GM12878 (cell line): ENCODE measurements at regions not wholly inside any gene's neighbourhood (a gene's known extent, or its start where the extent isn't known, plus 50 kb on each side); places are given as distances from the start of the nearest gene placed in this dataset.

Source experiments
- ATAC-seq: fragments of 200-7000 bp; cut with Tn5 transposase; 3 replicates; pipeline ENCODE4 v1.9.1; 2020; ENCODE audit warnings: mild to moderate bottlenecking, moderate library complexity
- BruUV-seq: library from RNA; stranded (reverse); fragments of 400-500 nt; replicated peaks from 2 replicates; lab custom pipeline; 2021; lab: Mats Ljungman, UMichigan
- CTCF ChIA-PET: fragments of 300-600 bp; sonication (Branson Sonifier 250); formaldehyde crosslinking; extraction: SDS; loops from one replicate; lab custom pipeline; 2021; ENCODE audit warnings: inconsistent platforms; lab: Yijun Ruan, JAX
- POLR2A ChIA-PET: fragments of 350-600 bp; formaldehyde crosslinking; extraction: SDS; loops from one replicate; lab custom pipeline; 2021; ENCODE audit warnings: inconsistent platforms; lab: Charles Lee
- RAD21 ChIA-PET: fragments of 300-600 bp; sonication (Branson Sonifier 250); formaldehyde crosslinking; loops from one replicate; lab custom pipeline; 2023; ENCODE audit warnings: antibody characterized with exemption; ENCODE audit not compliant: unreplicated experiment; lab: Charles Lee
- SMC1A ChIA-PET: fragments of 300-600 bp; sonication (Branson Sonifier 250); formaldehyde crosslinking; loops from one replicate; lab custom pipeline; 2023; ENCODE audit not compliant: unreplicated experiment, uncharacterized antibody; lab: Charles Lee
- DNase-seq: peaks from one replicate; pipeline ENCODE4 v3.0.0-alpha.2; 2011; ENCODE audit warnings: low read depth, low spot score
- FAIRE-seq: peaks from 3 replicates; lab custom pipeline; 2011; peaks lifted over from hg19 to GRCh38; lab: Jason Lieb, UNC
- H2AFZ ChIP-seq: 2 replicates; pipeline ENCODE4 v1.6.0; 2011; ENCODE audit warnings: low read depth, low read length, control low read depth; ENCODE audit not compliant: control insufficient read depth
- H3K27ac ChIP-seq: 2 replicates; pipeline ENCODE4 v1.5.1; 2011; ENCODE audit warnings: control low read depth; ENCODE audit not compliant: control insufficient read depth, insufficient read depth
- H3K27me3 ChIP-seq, 2 experiments: replicated peaks in 1 of 2; 2 replicates each; pipeline versions ENCODE4 v1.6.0 to v1.6.1; 2011; ENCODE audit warnings: low read length in 1 of 2; ENCODE audit not compliant: control insufficient read depth in 2 of 2, insufficient read depth in 2 of 2
- H3K36me3 ChIP-seq, 2 experiments: 2 replicates each; pipeline ENCODE4 v1.5.1; 2011; ENCODE audit warnings: low read length in 1 of 2; ENCODE audit not compliant: control insufficient read depth in 2 of 2, insufficient read depth in 2 of 2
- H3K4me1 ChIP-seq: 2 replicates; pipeline ENCODE4 v1.6.1; 2011; ENCODE audit warnings: mild to moderate bottlenecking, low read length, moderate library complexity, mixed read lengths; ENCODE audit not compliant: control insufficient read depth, insufficient read depth
- H3K4me2 ChIP-seq: 2 replicates; pipeline ENCODE4 v1.6.0; 2011; ENCODE audit warnings: control low read depth; ENCODE audit not compliant: control insufficient read depth, insufficient read depth
- H3K4me3 ChIP-seq: fragments of 200-600 bp; sonication (generic); 2 replicates; pipeline ENCODE4 v1.5.1; 2016
- H3K79me2 ChIP-seq: 2 replicates; pipeline ENCODE4 v1.6.0; 2011; ENCODE audit warnings: low read length; ENCODE audit not compliant: control insufficient read depth, insufficient read depth
- H3K9ac ChIP-seq: 2 replicates; pipeline ENCODE4 v1.8.0; 2011; ENCODE audit warnings: low read length, control low read depth, mixed read lengths; ENCODE audit not compliant: control insufficient read depth, insufficient read depth
- H3K9me3 ChIP-seq: replicated peaks from 3 replicates; pipeline ENCODE4 v1.5.1; 2011; ENCODE audit warnings: mild to moderate bottlenecking, low read length; ENCODE audit not compliant: control insufficient read depth, insufficient read depth
- H4K20me1 ChIP-seq: 2 replicates; pipeline ENCODE4 v1.6.0; 2011; ENCODE audit not compliant: control insufficient read depth, insufficient read depth
- BHLHE40 ChIP-seq, 2 experiments: fragments of 450-650 bp in 1 of 2; IDR thresholded peaks; 2 replicates each; pipeline ENCODE4 v1.6.1; 2011 to 2017; ENCODE audit warnings: low read depth in 2 of 2, borderline replicate concordance in 1 of 2, improper control_type of control experiment in 1 of 2, low read length in 1 of 2, mild to moderate bottlenecking in 1 of 2
- CREB1 ChIP-seq: IDR thresholded peaks from 2 replicates; pipeline ENCODE4 v1.6.1; 2012; ENCODE audit warnings: low read depth, mild to moderate bottlenecking, inconsistent platforms
- ETV6 ChIP-seq, 2 experiments: fragments of 450-650 bp in 1 of 2; IDR thresholded peaks in 1 of 2; conservative IDR thresholded peaks in 1 of 2; 2 replicates each; pipeline ENCODE4 v1.6.1; 2014; ENCODE audit warnings: antibody characterized with exemption in 1 of 2, borderline replicate concordance in 1 of 2, low read depth in 1 of 2, mild to moderate bottlenecking in 1 of 2, moderate library complexity in 1 of 2
- GABPA ChIP-seq: IDR thresholded peaks from 2 replicates; pipeline ENCODE4 v1.6.1; 2014; ENCODE audit warnings: antibody characterized with exemption, low read depth, mild to moderate bottlenecking, inconsistent platforms
- HCFC1 ChIP-seq: fragments of 150-350 bp; IDR thresholded peaks from 2 replicates; pipeline ENCODE4 v1.6.1; 2014; ENCODE audit warnings: low read length
- MYC ChIP-seq: IDR thresholded peaks from 2 replicates; pipeline ENCODE4 v1.6.1; 2011; ENCODE audit warnings: mild to moderate bottlenecking, low read length, moderate library complexity, inconsistent platforms; ENCODE audit not compliant: insufficient read depth, insufficient replicate concordance, insufficient read length, severe bottlenecking
- RB1 ChIP-seq: fragments of 450-650 bp; formaldehyde crosslinking; IDR thresholded peaks from 2 replicates; pipeline ENCODE4 v1.6.1; 2017; ENCODE audit warnings: mild to moderate bottlenecking, borderline replicate concordance
- SMARCA5 ChIP-seq: fragments of 450-650 bp; IDR thresholded peaks from 2 replicates; pipeline ENCODE4 v1.6.1; 2017; ENCODE audit warnings: mild to moderate bottlenecking
- SRF ChIP-seq, 2 experiments: IDR thresholded peaks; 2 replicates each; pipeline ENCODE4 v1.6.1; 2011; ENCODE audit warnings: low read depth in 2 of 2, low read length in 2 of 2, mild to moderate bottlenecking in 1 of 2, moderate library complexity in 1 of 2
- STAT1 ChIP-seq: fragments of 450-650 bp; conservative IDR thresholded peaks from 2 replicates; pipeline ENCODE4 v1.6.1; 2014; ENCODE audit warnings: antibody characterized with exemption, mild to moderate bottlenecking
- STAT3 ChIP-seq: IDR thresholded peaks from 2 replicates; pipeline ENCODE4 v1.6.1; 2011; ENCODE audit warnings: low read depth, low read length, improper control_type of control experiment
- SUZ12 ChIP-seq: fragments of 200-600 bp; sonication (generic); IDR thresholded peaks from one replicate; pipeline ENCODE4 v1.6.1; 2018; ENCODE audit warnings: antibody characterized with exemption, mild to moderate bottlenecking; ENCODE audit not compliant: unreplicated experiment
- WGBS: methylation state at CpG from one replicate; pipeline ENCODE4 v1.1.6; 2016; ENCODE audit warnings: low lambda C conversion rate; ENCODE audit not compliant: insufficient replicate concordance, insufficient coverage; ENCODE audit errors: missing lambda C conversion rate; 5-methylcytosine and 5-hydroxymethylcytosine counted together
- in situ Hi-C: fragments of 300-500 bp; cut with MboI; formaldehyde crosslinking; loops from 9 replicates; pipeline ENCODE4 v1.14.3; 2018; ENCODE audit warnings: mixed read lengths
- intact Hi-C: fragments of 100-400 bp; cut with micrococcal nuclease; formaldehyde crosslinking; loops from one replicate; pipeline ENCODE4 v1.14.2; 2022; ENCODE audit not compliant: unreplicated experiment

DNA sequence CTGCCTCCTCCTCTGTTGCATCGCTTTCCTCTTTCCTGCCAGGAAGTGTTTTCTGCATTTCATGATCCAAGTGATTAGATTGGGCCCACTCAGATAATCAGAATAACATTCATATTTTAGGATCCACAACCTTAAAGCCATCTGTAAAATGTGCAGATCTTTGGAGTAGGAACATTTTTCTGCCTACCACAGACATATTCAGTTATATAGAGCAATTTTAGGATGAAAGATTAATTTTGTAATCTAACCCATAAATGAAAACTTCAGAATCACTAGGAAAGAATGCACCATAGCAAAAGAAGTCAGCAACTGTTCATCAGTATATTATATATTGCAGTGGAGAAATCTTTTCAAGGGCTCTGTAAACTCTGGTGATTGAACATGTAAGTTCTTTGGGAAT lies 659.9 kb upstream of the LUZP2 start:
- H3K79me2 ChIP-seq: no peaks in the 10 kb centered on the region
- no peak for ATAC-seq
- intact Hi-C loops (no loop called here), in situ Hi-C loops (no loop called here)
- no peak overlapping the region for H2AFZ ChIP-seq
- no peak overlapping the region for H3K9ac ChIP-seq
- no peak overlapping the region for H3K4me3 ChIP-seq
- WGBS: 0% methylated on average over 1 of the region's 1 CpG
- SMC1A ChIA-PET: no interaction called here
- no peaks in the 10 kb centered on the region for H3K36me3 ChIP-seq
- no TSS peak for BruUV-seq
- H3K4me2 ChIP-seq: no peak overlapping the region
- no peaks in the 10 kb centered on the region for H3K27me3 ChIP-seq
- H4K20me1 ChIP-seq: no peaks in the 10 kb centered on the region
- FAIRE-seq: no peak
- DNase-seq: no peak
- H3K4me1 ChIP-seq: no peaks in the 10 kb centered on the region
- H3K9me3 ChIP-seq: no peaks in the 10 kb centered on the region
- CTCF ChIA-PET: no interaction called here
- H3K27ac ChIP-seq: no peak overlapping the region
- POLR2A ChIA-PET: no interaction called here
- TF ChIP-seq STAT3: no peak
- RAD21 ChIA-PET: no interaction called here

DNA sequence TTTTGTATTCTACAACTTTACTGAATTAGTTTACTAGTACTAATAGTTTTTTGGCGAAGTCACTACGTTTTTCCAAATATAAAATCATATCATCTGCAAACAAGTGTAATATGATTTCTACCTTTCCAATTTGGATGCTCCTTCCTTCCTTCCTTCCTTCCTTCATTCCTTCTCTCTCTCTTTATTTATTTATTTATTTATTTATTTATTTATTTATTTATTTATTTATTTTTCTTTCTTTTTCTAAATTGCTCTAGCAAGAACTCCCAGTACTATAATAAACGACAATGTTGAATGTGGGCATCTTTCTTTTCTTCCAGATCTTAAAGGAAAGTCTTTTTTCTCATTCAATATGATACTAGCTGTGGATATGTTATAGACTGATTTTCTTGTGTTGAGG lies 656.0 kb upstream of the LUZP2 start:
- 47% methylated on average over 3 of the region's 3 CpGs for WGBS
- Histone ChIP-seq H3K9me3 (no peaks in the 10 kb centered on the region), H4K20me1 (no peaks in the 10 kb centered on the region), H3K27me3 (no peaks in the 10 kb centered on the region), H3K79me2 (no peaks in the 10 kb centered on the region), H2AFZ (no peak overlapping the region), H3K4me2 (no peak overlapping the region), H3K4me1 (no peaks in the 10 kb centered on the region), H3K4me3 (no peak overlapping the region), H3K27ac (no peak overlapping the region), H3K9ac (no peak overlapping the region), H3K36me3 (no peaks in the 10 kb centered on the region)
- ChIA-PET CTCF (interaction anchor here (0.6 kb wide), 1 partner anchor 24 kb away, joined by 3 read pairs; no protein-coding TSS in a partner anchor), SMC1A (no interaction called here), POLR2A (no interaction called here), RAD21 (no interaction called here)
- DNase-seq (no peak), FAIRE-seq (no peak), ATAC-seq (no peak)
- in situ Hi-C loops: no loop called here
- no TSS peak for BruUV-seq
- TF ChIP-seq ETV6 (conservative IDR thresholded peaks at IDR 0.05 in 1 of 2, IDR thresholded peaks at IDR 0.05 in 1 of 2; ENCODE audit: borderline replicate concordance in 1 of 2, low read depth in 1 of 2) (no peak), RB1 (no peak), HCFC1 (no peak), SMARCA5 (no peak), SUZ12 (no peak), BHLHE40 (IDR thresholded peaks at IDR 0.05; ENCODE audit: borderline replicate concordance in 1 of 2, low read depth in 2 of 2, low read length in 1 of 2) (no peak), GABPA (no peak), MYC (no peak), CREB1 (no peak), SRF (IDR thresholded peaks at IDR 0.05; ENCODE audit: low read depth in 2 of 2, low read length in 2 of 2) (no peak), STAT1 (no peak)
- intact Hi-C loops: no loop called here
